Activated naive CD8-positive, alpha-beta T cell treated with anti-CD3 and anti-CD28 coated beads for 36 hours (primary cell): ENCODE measurements at regions not wholly inside any gene's neighbourhood (a gene's known extent, or its start where the extent isn't known, plus 50 kb on each side); places are given as distances from the start of the nearest gene placed in this dataset.

ENCODE experiments used
- DNase-seq: peaks from one replicate; pipeline ENCODE4 v3.0.0; 2021
- H3K27ac Mint-ChIP-seq: one replicate; pipeline ENCODE4 v1.8.0; 2022; ENCODE audit warnings: mild to moderate bottlenecking, moderate library complexity, mixed read lengths
- H3K27me3 Mint-ChIP-seq: one replicate; pipeline ENCODE4 v1.8.0; 2022; ENCODE audit warnings: mild to moderate bottlenecking, mixed read lengths
- H3K36me3 Mint-ChIP-seq: one replicate; pipeline ENCODE4 v1.8.0; 2021; ENCODE audit warnings: mild to moderate bottlenecking, mixed read lengths
- H3K4me1 Mint-ChIP-seq: one replicate; pipeline ENCODE4 v1.8.0; 2021; ENCODE audit warnings: mixed read lengths
- H3K4me3 Mint-ChIP-seq: one replicate; pipeline ENCODE4 v1.8.0; 2022; ENCODE audit warnings: mild to moderate bottlenecking, moderate library complexity, mixed read lengths
- H3K9me3 Mint-ChIP-seq: one replicate; pipeline ENCODE4 v1.8.0; 2022; ENCODE audit warnings: mixed read lengths

- Mint-ChIP-seq H3K27me3 (peaks cover 12% of the 10 kb centered on the region), H3K9me3 (peaks cover 6% of the 10 kb centered on the region), H3K4me1 (no peaks in the 10 kb centered on the region), H3K27ac (no peak overlapping the region), H3K36me3 (no peaks in the 10 kb centered on the region), H3K4me3 (no peak overlapping the region)
- no peak for DNase-seq
Measured at GRCh38 chr1:90142697-90143096, 147.8 kb downstream of the ZNF326 start.

DNA sequence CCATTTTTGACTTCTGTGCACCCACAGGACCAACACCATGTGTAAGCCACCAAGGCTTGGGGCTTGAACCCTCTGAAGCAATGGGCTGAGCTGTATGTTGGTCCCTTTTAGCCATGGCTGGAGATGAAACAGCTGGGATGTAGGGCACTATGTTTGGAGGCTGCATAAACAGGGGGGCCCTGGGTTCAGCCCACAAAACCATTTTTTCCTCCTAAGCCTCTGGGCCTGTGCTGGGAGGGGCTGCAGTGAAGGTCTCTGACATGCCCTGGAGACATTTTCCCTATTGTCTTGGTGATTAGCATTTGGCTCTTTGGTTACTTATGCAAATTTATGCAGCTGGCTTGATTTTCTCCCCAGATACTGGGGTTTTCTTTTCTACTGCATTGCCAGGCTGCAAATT, 144.9 kb downstream of the ZNF326 start:
- no peak for DNase-seq
- Mint-ChIP-seq H3K4me1 (no peaks in the 10 kb centered on the region), H3K27ac (no peak overlapping the region), H3K27me3 (peaks cover 9% of the 10 kb centered on the region), H3K36me3 (no peaks in the 10 kb centered on the region), H3K4me3 (no peak overlapping the region), H3K9me3 (peaks cover 11% of the 10 kb centered on the region)

DNA sequence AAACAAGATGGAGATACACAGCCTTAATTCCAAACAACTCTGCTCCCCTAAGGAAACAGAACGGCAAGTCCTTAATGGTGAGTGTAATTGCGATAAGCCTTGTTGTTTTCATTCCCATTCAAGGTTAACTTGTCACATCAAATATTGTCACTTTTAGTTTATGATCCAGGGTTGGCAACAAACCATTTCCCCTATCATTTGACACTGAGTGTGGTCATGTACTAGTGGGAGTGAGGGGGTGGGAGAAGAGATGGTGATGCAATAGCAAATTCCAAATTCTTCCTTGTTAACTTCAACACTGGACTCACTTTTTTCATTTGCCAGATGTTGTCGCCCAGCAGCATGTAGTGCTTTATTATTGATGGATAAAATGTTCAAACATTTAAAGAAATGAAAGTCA, 140.4 kb downstream of the ZNF326 start:
- peaks cover 8% of the 10 kb centered on the region for H3K9me3 Mint-ChIP-seq
- no peak for DNase-seq
- no peak overlapping the region for H3K27ac Mint-ChIP-seq
- H3K4me3 Mint-ChIP-seq = no peak overlapping the region
- H3K27me3 Mint-ChIP-seq = peaks cover 26% of the 10 kb centered on the region
- H3K4me1 Mint-ChIP-seq = no peaks in the 10 kb centered on the region
- H3K36me3 Mint-ChIP-seq = no peaks in the 10 kb centered on the region

GRCh38 chr1:90134175-90134955, 139.5 kb downstream of the ZNF326 start:
- Mint-ChIP-seq H3K4me1 (no peaks in the 10 kb centered on the region), H3K4me3 (no peak overlapping the region), H3K9me3 (peaks cover 5% of the 10 kb centered on the region), H3K27ac (no peak overlapping the region), H3K27me3 (peaks cover 28% of the 10 kb centered on the region), H3K36me3 (no peaks in the 10 kb centered on the region)
- no peak for DNase-seq

DNA sequence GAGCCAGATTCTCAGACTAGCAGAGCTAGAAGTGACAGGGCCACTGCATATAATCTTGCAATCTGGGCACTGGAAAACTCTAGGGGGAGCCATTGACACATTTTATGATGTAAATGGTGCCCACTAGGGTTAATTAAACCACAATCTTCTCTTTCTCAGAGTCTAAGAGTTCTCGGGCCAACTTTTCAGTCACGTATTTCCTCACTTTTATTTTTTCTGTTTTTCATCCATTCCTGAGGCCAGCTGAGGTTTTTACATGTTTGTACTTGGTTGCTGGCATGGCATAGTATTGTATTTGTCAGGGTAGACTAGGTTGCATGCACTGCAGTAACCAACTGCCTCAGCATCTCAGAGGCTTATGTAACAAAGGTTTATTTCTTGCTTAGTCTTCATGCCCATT, 138.2 kb downstream of the ZNF326 start:
- peaks cover 31% of the 10 kb centered on the region for H3K27me3 Mint-ChIP-seq
- H3K4me3 Mint-ChIP-seq = no peak overlapping the region
- H3K36me3 Mint-ChIP-seq = no peaks in the 10 kb centered on the region
- H3K4me1 Mint-ChIP-seq = no peaks in the 10 kb centered on the region
- no peak overlapping the region for H3K27ac Mint-ChIP-seq
- no peak for DNase-seq
- H3K9me3 Mint-ChIP-seq = peaks cover 5% of the 10 kb centered on the region

DNA sequence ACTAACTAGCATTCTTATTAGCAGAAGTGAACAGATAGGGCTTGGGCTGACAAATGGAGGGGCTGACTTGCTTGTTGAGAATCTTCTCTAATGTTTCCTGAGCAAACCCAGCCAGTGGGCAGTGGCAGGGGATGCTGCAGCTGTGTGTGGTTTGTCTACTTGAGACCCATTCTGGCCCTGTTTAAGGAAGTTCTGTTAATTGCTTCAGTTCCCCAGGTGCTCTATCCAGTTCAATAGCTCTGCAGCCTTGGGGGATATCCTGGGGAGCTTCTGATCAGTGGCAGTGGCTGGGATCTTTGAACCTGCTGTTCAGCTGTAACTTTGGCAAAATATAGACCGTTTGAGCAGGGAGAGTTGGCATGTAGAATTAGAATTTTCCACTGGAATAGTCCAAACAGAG, 137.4 kb downstream of the ZNF326 start:
- no peak for DNase-seq
- no peaks in the 10 kb centered on the region for H3K36me3 Mint-ChIP-seq
- peaks cover 3% of the 10 kb centered on the region for H3K9me3 Mint-ChIP-seq
- peaks cover 2% of the 10 kb centered on the region for H3K4me1 Mint-ChIP-seq
- peaks cover 31% of the 10 kb centered on the region for H3K27me3 Mint-ChIP-seq
- H3K4me3 Mint-ChIP-seq = no peak overlapping the region
- H3K27ac Mint-ChIP-seq = no peak overlapping the region

GRCh38 chr1:90127288-90127953, 132.5 kb downstream of the ZNF326 start:
- peaks cover 28% of the 10 kb centered on the region for H3K27me3 Mint-ChIP-seq
- no peak overlapping the region for H3K27ac Mint-ChIP-seq
- no peak for DNase-seq
- no peak overlapping the region for H3K4me3 Mint-ChIP-seq
- no peaks in the 10 kb centered on the region for H3K9me3 Mint-ChIP-seq
- H3K4me1 Mint-ChIP-seq = peaks cover 5% of the 10 kb centered on the region
- H3K36me3 Mint-ChIP-seq = no peaks in the 10 kb centered on the region

DNA sequence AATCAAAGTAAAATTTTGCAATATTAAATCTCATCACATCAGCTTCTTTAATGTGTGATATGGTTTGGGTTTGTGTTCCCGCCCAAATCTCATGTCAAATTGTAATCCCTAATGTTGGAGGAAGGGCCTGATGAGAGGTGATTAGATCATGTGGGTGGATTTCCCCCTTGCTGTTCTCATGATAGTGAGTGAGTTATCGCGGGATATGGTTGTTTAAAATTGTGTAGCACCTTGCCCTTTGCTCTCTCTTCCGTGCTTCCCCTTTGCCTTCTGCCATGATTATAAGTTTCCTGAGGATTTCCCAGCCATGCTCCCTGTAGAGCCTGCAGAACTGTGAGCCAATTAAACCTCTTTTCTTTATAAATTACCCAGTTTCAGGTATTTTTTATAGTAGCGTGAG, 131.9 kb downstream of the ZNF326 start:
- Mint-ChIP-seq H3K27ac (no peak overlapping the region), H3K4me3 (no peak overlapping the region), H3K27me3 (peaks cover 23% of the 10 kb centered on the region), H3K9me3 (no peaks in the 10 kb centered on the region), H3K4me1 (peaks cover 5% of the 10 kb centered on the region), H3K36me3 (no peaks in the 10 kb centered on the region)
- no peak for DNase-seq

GRCh38 chr1:90122654-90123340, 127.9 kb downstream of the ZNF326 start:
- H3K27ac Mint-ChIP-seq = no peak overlapping the region
- H3K36me3 Mint-ChIP-seq = no peaks in the 10 kb centered on the region
- DNase-seq = no peak
- peaks cover 14% of the 10 kb centered on the region for H3K27me3 Mint-ChIP-seq
- H3K4me3 Mint-ChIP-seq = no peak overlapping the region
- H3K4me1 Mint-ChIP-seq = peaks cover 5% of the 10 kb centered on the region
- H3K9me3 Mint-ChIP-seq = peaks cover 2% of the 10 kb centered on the region

DNA sequence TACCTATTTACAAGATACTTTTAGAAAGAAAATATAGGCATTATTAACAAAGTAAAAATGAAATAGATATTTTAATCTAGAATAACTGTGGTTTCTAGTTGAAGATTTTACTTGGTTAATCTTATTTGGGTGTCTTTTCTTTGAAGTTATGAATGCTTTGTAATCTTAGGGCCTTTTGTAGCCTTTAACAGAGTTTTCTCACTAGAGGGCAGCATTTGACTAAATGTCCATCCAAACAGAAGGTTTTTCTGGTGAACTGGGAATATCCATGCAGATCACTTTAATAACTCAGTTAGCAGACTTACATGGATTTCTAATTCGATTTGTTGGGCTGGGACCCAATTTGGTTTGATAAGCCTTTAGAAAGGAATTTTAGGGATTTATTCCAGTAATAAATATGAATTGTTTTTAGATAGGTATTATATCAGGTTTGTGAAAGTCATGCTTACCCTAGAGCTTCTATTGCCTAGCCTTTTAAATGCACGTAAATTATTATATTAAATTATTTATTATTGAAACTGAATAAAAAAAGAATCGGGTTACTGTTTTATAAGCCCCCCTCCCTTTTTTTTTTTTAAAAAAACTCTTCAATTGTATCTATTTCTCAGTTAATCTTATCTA, 119.7 kb downstream of the ZNF326 start:
- no peak overlapping the region for H3K27ac Mint-ChIP-seq
- H3K4me1 Mint-ChIP-seq = no peaks in the 10 kb centered on the region
- H3K9me3 Mint-ChIP-seq = no peaks in the 10 kb centered on the region
- no peak overlapping the region for H3K4me3 Mint-ChIP-seq
- peaks cover 34% of the 10 kb centered on the region for H3K27me3 Mint-ChIP-seq
- DNase-seq = no peak
- no peaks in the 10 kb centered on the region for H3K36me3 Mint-ChIP-seq

DNA sequence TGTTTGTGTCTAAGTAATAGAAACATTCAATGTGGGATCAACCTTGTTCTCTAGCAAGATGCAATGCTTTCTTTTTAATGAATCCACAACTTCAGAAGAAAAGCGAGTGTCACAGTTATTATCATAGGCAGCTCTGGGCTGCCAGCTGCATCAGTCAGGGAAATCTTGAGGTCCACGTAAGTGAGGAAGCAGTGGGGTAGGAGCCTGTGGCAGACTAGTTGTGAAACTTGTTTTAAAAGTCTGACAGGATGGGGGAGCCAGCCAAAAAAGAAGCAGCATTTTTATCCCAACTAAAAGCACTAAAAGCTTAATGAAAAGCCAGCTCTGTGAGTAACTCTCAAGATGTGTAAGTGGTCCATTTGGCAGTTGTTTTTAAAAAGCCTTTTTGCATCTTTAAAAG, 113.1 kb downstream of the ZNF326 start:
- Mint-ChIP-seq H3K4me3 (no peak overlapping the region), H3K36me3 (no peaks in the 10 kb centered on the region), H3K27me3 (peaks cover 26% of the 10 kb centered on the region), H3K27ac (no peak overlapping the region), H3K9me3 (no peaks in the 10 kb centered on the region), H3K4me1 (no peaks in the 10 kb centered on the region)
- no peak for DNase-seq

GRCh38 chr1:90106311-90106710, 111.4 kb downstream of the ZNF326 start:
- no peak for DNase-seq
- peaks cover 19% of the 10 kb centered on the region for H3K27me3 Mint-ChIP-seq
- H3K4me3 Mint-ChIP-seq = no peak overlapping the region
- H3K4me1 Mint-ChIP-seq = no peaks in the 10 kb centered on the region
- no peaks in the 10 kb centered on the region for H3K36me3 Mint-ChIP-seq
- H3K9me3 Mint-ChIP-seq = no peaks in the 10 kb centered on the region
- no peak overlapping the region for H3K27ac Mint-ChIP-seq

DNA sequence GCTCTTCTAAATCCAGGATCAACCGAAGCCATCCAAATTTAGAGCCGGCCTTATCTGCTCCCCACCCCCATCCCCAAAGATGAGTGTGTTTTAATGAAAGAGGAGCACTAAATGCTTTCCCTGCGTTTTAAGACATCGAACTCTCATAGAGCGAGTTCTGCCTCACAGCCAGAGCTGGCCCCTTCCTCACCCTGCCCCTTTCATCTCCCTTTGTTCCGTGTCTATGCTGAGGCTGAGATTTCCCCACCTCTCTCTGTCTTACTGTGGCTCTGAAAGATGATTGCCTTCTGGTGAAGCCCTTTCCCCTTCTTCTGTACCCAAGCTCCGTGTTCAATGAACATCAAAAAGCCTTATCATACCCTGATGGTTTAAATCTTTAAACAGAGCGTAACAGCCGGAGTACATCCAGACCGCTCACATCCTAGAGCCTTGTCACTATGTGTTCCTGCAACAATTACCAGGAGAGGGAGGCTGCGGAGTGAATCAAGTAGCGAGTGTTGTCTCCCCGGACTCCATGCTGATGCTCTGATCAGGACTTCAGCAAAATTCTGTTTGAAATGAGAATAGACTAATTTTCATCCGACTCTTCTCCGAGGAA, 110.1 kb downstream of the ZNF326 start:
- Mint-ChIP-seq H3K36me3 (no peaks in the 10 kb centered on the region), H3K4me1 (no peaks in the 10 kb centered on the region), H3K9me3 (no peaks in the 10 kb centered on the region), H3K27me3 (peaks cover 19% of the 10 kb centered on the region), H3K4me3 (no peak overlapping the region), H3K27ac (no peak overlapping the region)
- DNase-seq = no peak

GRCh38 chr1:90100566-90100965, 105.7 kb downstream of the ZNF326 start:
- H3K27me3 Mint-ChIP-seq = peaks cover 6% of the 10 kb centered on the region
- H3K27ac Mint-ChIP-seq = no peak overlapping the region
- DNase-seq = no peak
- no peaks in the 10 kb centered on the region for H3K9me3 Mint-ChIP-seq
- H3K4me1 Mint-ChIP-seq = no peaks in the 10 kb centered on the region
- H3K4me3 Mint-ChIP-seq = no peak overlapping the region
- no peaks in the 10 kb centered on the region for H3K36me3 Mint-ChIP-seq

DNA sequence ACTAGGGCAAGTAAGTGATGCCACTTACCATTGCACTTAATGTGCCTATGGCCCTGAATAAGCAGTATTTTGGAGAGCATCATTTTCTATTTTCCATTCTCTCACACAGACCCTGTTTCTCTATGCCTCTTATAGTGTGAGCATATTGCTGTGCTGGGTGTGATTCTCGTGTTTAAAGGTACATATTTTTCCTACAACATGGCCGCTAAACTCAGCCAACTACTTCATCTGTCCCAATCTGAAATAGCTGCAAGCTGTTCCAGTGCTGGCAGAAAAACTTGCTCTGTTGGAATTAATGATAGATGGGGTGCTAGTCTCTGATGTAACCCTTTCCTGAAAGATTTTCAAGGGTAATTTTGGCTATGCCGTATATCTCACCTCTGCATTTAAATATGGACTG, 97.5 kb downstream of the ZNF326 start:
- H3K4me1 Mint-ChIP-seq = no peaks in the 10 kb centered on the region
- H3K4me3 Mint-ChIP-seq = no peak overlapping the region
- no peak for DNase-seq
- H3K9me3 Mint-ChIP-seq = no peaks in the 10 kb centered on the region
- peaks cover 15% of the 10 kb centered on the region for H3K27me3 Mint-ChIP-seq
- H3K27ac Mint-ChIP-seq = no peak overlapping the region
- no peaks in the 10 kb centered on the region for H3K36me3 Mint-ChIP-seq
